H9 (cell line): ENCODE measurements at regions not wholly inside any gene's neighbourhood (a gene's known extent, or its start where the extent isn't known, plus 50 kb on each side); places are given as distances from the start of the nearest gene placed in this dataset.

Experiments
- DNase-seq: peaks from one replicate; pipeline ENCODE4 v3.0.0-alpha.2; 2017
- H2AFZ ChIP-seq: one replicate; pipeline ENCODE4 v1.6.1; 2013; ENCODE audit warnings: mild to moderate bottlenecking, low read length, control low read depth, moderate library complexity
- H2AK5ac ChIP-seq: 2 replicates; pipeline ENCODE4 v1.6.1; 2013; ENCODE audit warnings: low read length, control low read depth, mixed read lengths; ENCODE audit not compliant: insufficient read length
- H2BK120ac ChIP-seq: one replicate; pipeline ENCODE4 v1.6.1; 2013; ENCODE audit warnings: low read depth, mild to moderate bottlenecking, low read length, control low read depth, inconsistent platforms; ENCODE audit not compliant: poor library complexity, severe bottlenecking
- H2BK12ac ChIP-seq: 2 replicates; pipeline ENCODE4 v1.6.1; 2013; ENCODE audit warnings: low read length, control low read depth, mixed read lengths, low read depth; ENCODE audit not compliant: insufficient read length
- H2BK15ac ChIP-seq: 2 replicates; pipeline ENCODE4 v1.6.1; 2013; ENCODE audit warnings: low read depth, low read length, control low read depth
- H2BK20ac ChIP-seq: one replicate; pipeline ENCODE4 v1.6.1; 2013; ENCODE audit warnings: low read depth, mild to moderate bottlenecking, low read length, control low read depth, inconsistent platforms; ENCODE audit not compliant: poor library complexity, severe bottlenecking
- H2BK5ac ChIP-seq: 2 replicates; pipeline ENCODE4 v1.6.1; 2013; ENCODE audit warnings: low read length, control low read depth, mixed read lengths; ENCODE audit not compliant: insufficient read length
- H3K14ac ChIP-seq: 2 replicates; pipeline ENCODE4 v1.6.1; 2013; ENCODE audit warnings: low read length, control low read depth; ENCODE audit not compliant: insufficient read depth
- H3K18ac ChIP-seq: 2 replicates; pipeline ENCODE4 v1.6.1; 2013; ENCODE audit warnings: low read depth, mild to moderate bottlenecking, mixed read lengths, low read length, control low read depth; ENCODE audit not compliant: insufficient read length
- H3K23ac ChIP-seq: 2 replicates; pipeline ENCODE4 v1.6.1; 2013; ENCODE audit warnings: low read length, control low read depth, mixed read lengths, low read depth; ENCODE audit not compliant: insufficient read length
- H3K23me2 ChIP-seq: 2 replicates; pipeline ENCODE4 v1.6.1; 2013; ENCODE audit warnings: low read depth, mild to moderate bottlenecking, mixed read lengths, low read length, control low read depth; ENCODE audit not compliant: insufficient read length, poor library complexity, severe bottlenecking
- H3K27ac ChIP-seq: 2 replicates; pipeline ENCODE4 v1.5.1; 2013; ENCODE audit warnings: low read length, control low read depth, mixed read lengths, low read depth; ENCODE audit not compliant: insufficient read length
- H3K27me3 ChIP-seq: 2 replicates; pipeline ENCODE4 v1.6.1; 2013; ENCODE audit warnings: low read length, control low read depth, inconsistent platforms; ENCODE audit not compliant: insufficient read depth
- H3K4ac ChIP-seq: 2 replicates; pipeline ENCODE4 v1.6.1; 2013; ENCODE audit warnings: low read depth, mild to moderate bottlenecking, control low read depth, inconsistent platforms, low read length, moderate library complexity
- H3K4me1 ChIP-seq: 2 replicates; pipeline ENCODE4 v1.6.1; 2013; ENCODE audit warnings: low read length, control low read depth, inconsistent platforms; ENCODE audit not compliant: insufficient read depth
- H3K4me2 ChIP-seq: 2 replicates; pipeline ENCODE4 v1.6.1; 2013; ENCODE audit warnings: low read length, control low read depth, mixed read lengths; ENCODE audit not compliant: insufficient read length, insufficient read depth
- H3K56ac ChIP-seq: 2 replicates; pipeline ENCODE4 v1.6.1; 2013; ENCODE audit warnings: low read depth, mild to moderate bottlenecking, mixed read lengths, low read length, control low read depth; ENCODE audit not compliant: insufficient read length
- H3K79me1 ChIP-seq: 2 replicates; pipeline ENCODE4 v1.6.1; 2013; ENCODE audit warnings: low read depth, mild to moderate bottlenecking, moderate library complexity, low read length, control low read depth, inconsistent platforms; ENCODE audit not compliant: insufficient read depth, poor library complexity, severe bottlenecking
- H3K79me2 ChIP-seq: 2 replicates; pipeline ENCODE4 v1.6.1; 2013; ENCODE audit warnings: low read length, control low read depth, inconsistent platforms; ENCODE audit not compliant: insufficient read depth
- H3K9ac ChIP-seq: 2 replicates; pipeline ENCODE4 v1.6.1; 2013; ENCODE audit warnings: low read length, control low read depth, mixed read lengths; ENCODE audit not compliant: insufficient read length; ENCODE audit errors: extremely low read depth
- H3K9me3 ChIP-seq: one replicate; pipeline ENCODE4 v1.6.1; 2013; ENCODE audit warnings: low read depth, low read length, inconsistent platforms; ENCODE audit not compliant: control insufficient read depth
- H3T11ph ChIP-seq: one replicate; pipeline ENCODE4 v1.6.1; 2013; ENCODE audit warnings: mild to moderate bottlenecking, low read length, control low read depth, inconsistent platforms
- H4K20me1 ChIP-seq: one replicate; pipeline ENCODE4 v1.6.1; 2013; ENCODE audit not compliant: control insufficient read depth, insufficient read length, insufficient read depth
- H4K5ac ChIP-seq: 2 replicates; pipeline ENCODE4 v1.6.1; 2013; ENCODE audit warnings: low read depth, mild to moderate bottlenecking, mixed read lengths, low read length, control low read depth; ENCODE audit not compliant: insufficient read length
- H4K8ac ChIP-seq: replicated peaks from 2 replicates; pipeline ENCODE4 v1.6.1; 2013; ENCODE audit warnings: low read length, control low read depth, mixed read lengths, low read depth; ENCODE audit not compliant: insufficient read length
- H4K91ac ChIP-seq: 2 replicates; pipeline ENCODE4 v1.6.1; 2013; ENCODE audit warnings: low read depth, mild to moderate bottlenecking, moderate library complexity, mixed read lengths, low read length, control low read depth; ENCODE audit not compliant: insufficient read length
- H3K27ac Mint-ChIP-seq, 3 experiments: 2 replicates in 2 of 3; 3 replicates in 1 of 3; pipeline ENCODE4 v1.8.0; 2020 to 2021; ENCODE audit warnings: mixed read lengths in 3 of 3, mild to moderate bottlenecking in 1 of 3, moderate library complexity in 1 of 3
- H3K27me3 Mint-ChIP-seq: 2 replicates; pipeline ENCODE4 v1.8.0; 2021; ENCODE audit warnings: low read depth, mild to moderate bottlenecking, moderate library complexity, mixed read lengths
- H3K36me3 Mint-ChIP-seq, 3 experiments: 2 replicates in 2 of 3; 3 replicates in 1 of 3; pipeline ENCODE4 v1.8.0; 2020 to 2021; ENCODE audit warnings: low read depth in 3 of 3, mixed read lengths in 3 of 3; ENCODE audit not compliant: insufficient read depth in 1 of 3
- H3K4me1 Mint-ChIP-seq, 2 experiments: 2 replicates each; pipeline ENCODE4 v1.8.0; 2020; ENCODE audit warnings: mixed read lengths in 2 of 2
- H3K4me3 Mint-ChIP-seq, 2 experiments: 2 replicates in 1 of 2; 3 replicates in 1 of 2; pipeline ENCODE4 v1.8.0; 2020 to 2021; ENCODE audit warnings: mild to moderate bottlenecking in 2 of 2, mixed read lengths in 2 of 2, moderate library complexity in 1 of 2
- H3K9me3 Mint-ChIP-seq, 2 experiments: 2 replicates in 1 of 2; 3 replicates in 1 of 2; pipeline ENCODE4 v1.8.0; 2020; ENCODE audit warnings: mild to moderate bottlenecking in 2 of 2, mixed read lengths in 2 of 2, moderate library complexity in 1 of 2
- CTCF ChIP-seq: fragments of 200-600 bp; sonication (generic); conservative IDR thresholded peaks from 3 replicates; pipeline ENCODE4 v1.8.0; 2021; ENCODE audit warnings: antibody characterized with exemption, mild to moderate bottlenecking
- WGBS: extraction: QIAGEN DNeasy Blood & Tissue Kit; methylation state at CpG from one replicate; pipeline ENCODE4 v1.1.7; 2013; ENCODE audit warnings: missing lambda C conversion rate, low lambda C conversion rate, mixed read lengths; ENCODE audit not compliant: insufficient read length; ENCODE audit errors: extremely low coverage; 5-methylcytosine and 5-hydroxymethylcytosine counted together

DNA sequence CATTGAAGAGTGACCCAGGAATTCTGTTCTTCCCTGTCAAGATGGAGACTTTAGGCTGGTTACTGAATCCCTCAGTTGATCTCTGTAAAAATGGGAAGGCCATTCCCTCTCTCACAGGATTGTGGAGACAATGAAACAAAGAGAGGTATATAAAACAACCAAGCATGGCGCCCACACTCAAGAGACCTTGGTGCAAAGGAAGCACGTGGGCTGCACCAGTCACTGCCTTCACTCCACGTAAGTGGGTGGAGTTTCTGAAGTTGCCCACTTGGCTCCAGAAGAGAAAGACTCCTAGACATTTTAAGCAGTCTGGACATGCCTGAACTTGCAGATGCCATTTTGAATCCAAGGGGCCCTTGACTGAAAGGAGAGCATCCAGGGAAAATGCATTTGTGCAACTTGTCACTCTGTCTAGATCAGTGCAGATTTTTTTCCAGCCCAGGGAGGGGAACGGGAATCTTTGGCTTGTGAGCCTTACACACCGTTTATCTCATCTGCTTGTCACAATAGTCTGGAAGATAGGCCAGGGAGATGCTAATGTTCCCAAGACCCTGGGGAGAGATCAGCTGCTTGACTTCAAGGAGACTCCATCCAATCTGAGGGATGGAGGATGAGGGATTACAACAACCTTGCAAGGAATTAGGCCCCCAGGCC is 96.9 kb upstream of the TBX3 start:
- no peak overlapping the region for H3K27ac ChIP-seq
- H3T11ph ChIP-seq = no peak overlapping the region
- H4K8ac ChIP-seq = no peak overlapping the region
- no peak overlapping the region for H3K9ac ChIP-seq
- H4K20me1 ChIP-seq = no peaks in the 10 kb centered on the region
- H2AK5ac ChIP-seq = no peak overlapping the region
- no peaks in the 10 kb centered on the region for H3K79me2 ChIP-seq
- H4K5ac ChIP-seq = no peak overlapping the region
- H3K18ac ChIP-seq = no peak overlapping the region
- H3K4me1 Mint-ChIP-seq = peaks cover 14 to 22% of the 10 kb centered on the region in 2 experiments
- no peak overlapping the region for H4K91ac ChIP-seq
- no peaks in the 10 kb centered on the region; the same call in 1 of the 2 replicates for H3K4me1 ChIP-seq
- H3K27me3 Mint-ChIP-seq = peaks cover 21% of the 10 kb centered on the region
- no peaks in the 10 kb centered on the region for H3K27me3 ChIP-seq
- no peaks in the 10 kb centered on the region; a peak in 1 of 7 replicates for H3K36me3 Mint-ChIP-seq
- H2BK120ac ChIP-seq = no peak overlapping the region
- no peak overlapping the region for H3K56ac ChIP-seq
- no peaks in the 10 kb centered on the region for H3K9me3 Mint-ChIP-seq
- WGBS = no CpG with 5 or more reads among the region's 5 CpGs
- no peak overlapping the region for H3K27ac Mint-ChIP-seq
- no peak overlapping the region for H3K4ac ChIP-seq
- H3K4me3 Mint-ChIP-seq = no peak overlapping the region
- H3K23ac ChIP-seq = no peak overlapping the region
- no peak overlapping the region for H2BK20ac ChIP-seq
- H2BK12ac ChIP-seq = no peak overlapping the region
- no peaks in the 10 kb centered on the region for H3K9me3 ChIP-seq
- H2BK15ac ChIP-seq = no peak overlapping the region
- H2AFZ ChIP-seq = no peak overlapping the region
- H3K23me2 ChIP-seq = no peaks in the 10 kb centered on the region
- no peak for DNase-seq
- H3K14ac ChIP-seq = no peak overlapping the region
- no peaks in the 10 kb centered on the region for H3K79me1 ChIP-seq
- H3K4me2 ChIP-seq = no peak overlapping the region
- H2BK5ac ChIP-seq = no peak overlapping the region
- no peak for TF ChIP-seq CTCF
